G401.6 (cell line): ENCODE measurements at regions not wholly inside any gene's neighbourhood (a gene's known extent, or its start where the extent isn't known, plus 50 kb on each side); places are given as distances from the start of the nearest gene placed in this dataset.
"Not testable (repeated sequence)": the region's sequence is repeated elsewhere in the genome, so short reads cannot be mapped to it uniquely, and the experiment has no call there.

Experiments
- FAIRE-seq: peaks from 2 replicates; lab custom pipeline; 2012; peaks lifted over from hg19 to GRCh38; lab: Jason Lieb, UNC

DNA sequence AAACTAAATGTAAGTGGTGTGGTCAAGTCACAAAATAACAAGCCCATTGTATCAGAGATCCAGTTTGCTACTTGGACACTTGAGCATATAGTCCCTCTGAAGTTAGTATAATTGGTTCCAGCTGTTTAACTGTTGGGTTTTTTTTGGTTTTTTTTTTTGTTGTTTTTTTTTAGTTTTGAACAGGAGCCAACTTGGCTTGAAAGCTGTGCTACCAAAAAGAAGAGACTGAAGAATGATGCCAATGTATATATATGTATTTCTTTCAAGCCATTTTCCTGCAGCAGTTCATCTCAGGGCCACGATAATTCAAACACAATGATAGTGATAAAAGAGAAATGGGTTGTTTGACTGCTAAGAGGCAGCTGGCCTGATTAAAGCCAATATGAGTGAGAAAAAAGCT is 138.3 kb downstream of the PCDH18 start:
- no peak for FAIRE-seq

DNA sequence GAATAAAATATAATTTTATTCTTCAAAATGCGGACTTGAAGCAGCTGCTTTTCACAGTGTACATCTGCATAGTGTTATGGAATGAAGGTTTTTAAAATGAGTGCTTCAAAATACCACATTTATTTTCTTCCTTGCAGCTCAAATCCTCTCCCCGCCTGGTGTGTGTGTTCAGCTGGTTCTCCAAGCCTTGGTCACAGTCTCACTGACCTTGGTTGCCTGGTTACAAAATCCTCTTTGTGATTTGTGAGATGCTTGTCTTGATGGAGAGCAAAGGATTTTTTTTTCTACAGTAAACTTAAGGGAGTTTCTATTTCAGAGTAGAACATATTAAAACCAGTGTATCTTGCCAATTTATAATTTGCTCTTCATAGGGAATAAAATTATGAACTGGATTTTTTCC is 139.2 kb downstream of the PCDH18 start:
- no peak for FAIRE-seq

DNA sequence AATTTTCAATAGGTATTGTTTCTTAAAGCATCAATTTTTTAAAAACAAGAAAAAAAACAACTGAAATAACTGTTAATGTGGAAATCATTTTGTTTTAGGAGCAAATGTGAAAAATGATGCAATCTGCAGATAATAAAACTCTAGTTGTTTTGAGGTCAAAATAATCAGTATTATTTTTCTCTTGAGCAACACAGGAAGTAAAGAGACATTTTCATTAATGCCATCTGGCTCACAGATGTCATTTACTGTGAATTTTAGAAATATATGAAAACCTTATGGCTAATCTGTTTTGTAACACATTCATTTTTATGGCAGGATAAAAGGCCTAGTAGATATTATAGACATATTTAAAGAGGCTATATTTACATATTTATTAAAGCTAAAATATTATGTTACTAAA is 141.6 kb downstream of the PCDH18 start:
- FAIRE-seq: no peak

DNA sequence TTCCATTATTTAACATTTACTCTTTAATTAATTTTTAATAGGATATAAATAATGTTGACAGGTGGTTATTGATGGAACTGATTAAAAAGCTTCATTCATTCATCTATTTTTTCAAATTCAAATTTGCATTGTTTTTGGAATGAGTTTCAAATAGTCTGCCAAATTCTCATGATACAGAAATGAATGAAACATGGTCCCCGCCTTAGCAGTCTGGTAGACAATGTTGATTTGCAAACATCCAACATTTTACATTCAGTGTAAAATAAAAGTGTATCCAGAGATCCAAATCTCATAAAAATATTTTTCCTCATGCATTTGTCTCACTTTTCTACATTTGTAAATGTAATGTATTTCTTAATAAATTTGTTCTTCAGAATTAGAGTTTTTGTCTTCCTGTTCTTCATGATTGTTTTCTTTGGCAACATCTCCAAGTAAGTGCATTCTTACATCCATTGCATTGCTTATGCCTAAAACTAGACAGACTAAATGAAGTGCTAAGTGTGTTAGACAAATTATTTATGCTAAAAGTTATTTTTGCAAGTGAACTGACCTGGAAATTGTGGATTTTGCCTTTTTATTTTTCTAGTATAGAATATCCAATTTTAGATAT is 142.3 kb downstream of the PCDH18 start:
- FAIRE-seq: no peak

GRCh38 chr4:137387924-137388323 is 144.4 kb downstream of the PCDH18 start:
- no peak for FAIRE-seq

GRCh38 chr4:137384476-137384875 is 147.8 kb downstream of the PCDH18 start:
- no peak for FAIRE-seq

GRCh38 chr4:137378821-137379220 is 153.5 kb downstream of the PCDH18 start:
- no peak for FAIRE-seq

DNA sequence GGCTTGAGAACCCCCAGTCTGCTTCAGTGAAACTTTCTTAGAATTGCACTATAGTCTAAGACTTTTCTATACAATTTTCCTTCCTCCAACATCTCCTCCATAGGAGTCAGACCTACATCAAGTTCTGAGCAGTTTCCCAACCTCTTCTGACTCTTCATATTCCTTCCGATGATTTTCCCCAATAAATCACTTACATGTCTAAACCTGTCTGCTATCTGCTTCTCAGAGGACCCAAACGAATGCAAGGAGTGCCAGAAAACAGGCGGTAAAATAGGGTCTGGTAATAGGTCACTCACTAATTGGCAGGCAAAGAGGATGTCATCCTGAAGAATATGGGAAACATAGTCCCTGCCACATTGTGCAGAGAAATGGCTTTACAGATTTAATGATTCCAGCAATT is 153.9 kb downstream of the PCDH18 start:
- FAIRE-seq: no peak

DNA sequence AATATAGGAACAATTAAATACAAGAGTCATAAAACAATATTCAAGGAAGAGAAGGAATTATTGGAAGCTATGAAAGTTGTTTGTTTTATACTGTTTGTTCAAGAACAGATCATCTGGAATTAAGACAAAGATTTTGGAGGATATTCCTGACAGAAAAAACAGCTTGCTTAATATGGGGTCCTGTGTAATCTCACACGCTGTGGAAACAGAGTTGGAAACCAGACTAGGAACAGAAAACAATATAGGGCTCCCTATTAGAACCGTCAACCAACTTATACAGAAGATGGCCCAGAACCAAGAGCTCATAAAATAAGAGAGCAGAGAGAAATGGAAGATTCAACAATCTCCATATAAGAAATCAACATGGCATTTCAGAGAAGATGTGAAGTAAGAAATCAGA is 156.0 kb downstream of the PCDH18 start:
- no peak for FAIRE-seq

DNA sequence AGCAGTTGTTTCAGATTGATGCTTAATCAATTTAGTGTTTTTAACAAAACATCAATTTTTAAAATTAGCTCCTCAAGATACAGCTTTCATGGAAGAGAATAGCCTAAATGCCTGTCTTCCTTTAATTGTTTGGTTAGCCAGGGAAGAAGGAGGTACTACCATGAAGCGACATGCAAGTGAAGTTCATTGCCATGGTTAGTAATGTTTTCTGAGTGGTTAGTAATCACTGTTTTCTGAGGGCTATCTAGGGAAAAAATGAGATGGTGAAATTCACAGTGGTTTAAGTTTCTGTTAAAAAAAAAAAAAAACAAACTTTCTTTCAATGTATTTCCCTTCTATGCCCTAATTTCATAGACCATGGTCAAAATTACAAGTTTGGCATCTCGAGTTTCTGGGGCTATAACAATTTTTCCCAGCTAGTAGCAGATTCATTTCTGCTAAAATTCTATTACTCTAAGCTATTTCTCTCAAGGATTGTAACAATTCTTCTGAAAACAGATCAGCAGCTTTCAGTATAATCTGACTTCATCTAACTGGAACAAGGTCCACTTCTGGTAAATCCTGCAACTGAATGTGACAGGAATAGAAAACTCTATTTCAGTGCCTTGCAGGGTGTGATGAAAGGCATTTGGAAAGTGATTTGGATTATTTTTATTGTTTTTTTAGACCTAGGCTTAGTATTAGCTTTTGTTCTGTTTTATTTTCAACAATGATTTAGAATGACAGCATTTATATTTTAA is 157.0 kb downstream of the PCDH18 start:
- FAIRE-seq: no peak

DNA sequence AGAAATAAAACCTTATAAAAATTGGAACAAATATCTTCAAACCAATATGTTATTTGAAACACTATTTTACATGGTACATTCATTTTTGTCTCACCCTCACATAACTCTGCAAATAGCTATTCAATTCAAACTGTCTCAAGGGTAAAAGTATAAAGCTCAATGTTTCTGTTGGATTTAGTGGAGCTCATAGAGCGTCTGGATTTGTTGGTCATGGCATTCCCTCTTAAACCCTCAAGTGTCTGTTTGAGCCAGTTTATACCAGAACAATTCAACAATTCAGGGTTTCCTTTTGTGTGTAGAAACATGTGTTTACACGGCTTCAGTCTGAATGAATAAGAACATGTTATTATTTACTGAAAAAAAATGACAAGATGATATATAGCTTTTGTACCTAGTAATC is 161.6 kb downstream of the PCDH18 start:
- no peak for FAIRE-seq

DNA sequence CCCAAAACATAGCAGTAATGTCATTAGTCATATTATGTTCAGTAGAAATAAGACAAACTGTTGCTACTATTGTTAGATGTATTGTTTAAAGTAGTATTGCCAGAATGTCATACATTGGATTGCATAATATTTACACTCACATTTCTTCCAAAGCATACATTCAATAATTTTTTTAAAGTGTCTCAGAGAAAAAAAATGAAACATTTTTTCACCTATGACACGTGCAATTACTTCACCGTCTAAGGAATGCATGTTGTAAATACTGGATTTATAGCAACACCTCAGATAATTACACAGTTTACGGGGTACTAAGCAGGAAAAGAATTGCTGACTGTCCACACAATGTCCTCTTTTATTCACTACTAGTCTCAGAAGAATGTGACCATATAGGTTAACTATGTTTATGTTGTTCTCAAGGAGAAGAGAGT is 162.1 kb downstream of the PCDH18 start:
- no peak for FAIRE-seq

DNA sequence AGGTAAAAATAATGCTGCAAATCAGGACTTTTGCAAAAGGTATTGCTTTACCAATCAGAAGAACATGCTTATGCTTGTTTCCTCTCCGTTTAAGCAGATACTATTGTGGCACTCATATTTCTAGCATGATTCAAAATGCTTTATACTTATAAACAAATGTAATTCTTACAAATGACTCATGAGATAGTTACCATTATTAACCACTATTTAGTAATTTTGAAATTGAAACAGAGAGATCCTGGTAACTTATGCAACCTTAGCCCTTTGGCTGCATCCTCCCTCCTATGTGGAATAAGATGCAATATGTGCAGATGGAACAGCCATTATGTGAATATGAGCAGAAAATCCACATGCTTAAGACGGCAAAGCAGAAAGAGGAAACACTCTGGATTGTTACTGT is 164.7 kb downstream of the PCDH18 start:
- FAIRE-seq: no peak

DNA sequence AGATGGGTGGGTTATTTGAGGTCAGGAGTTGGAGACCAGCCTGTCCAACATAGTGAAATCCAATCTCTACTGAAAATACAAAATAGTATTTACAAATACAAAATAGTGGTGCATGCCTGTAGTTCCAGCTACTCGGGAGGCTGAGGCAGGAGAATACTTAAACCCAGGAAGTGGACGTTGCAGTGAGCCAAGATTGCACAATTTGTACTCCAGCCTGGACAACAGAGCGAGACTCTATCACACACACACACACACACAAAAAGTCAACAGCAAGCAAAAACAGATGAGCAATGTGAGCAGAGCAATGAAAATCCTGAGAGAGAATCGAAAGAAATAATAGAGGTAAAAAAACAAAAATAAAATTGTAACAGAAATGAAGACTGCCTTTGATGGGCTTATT is 168.8 kb downstream of the PCDH18 start:
- FAIRE-seq: no peak

DNA sequence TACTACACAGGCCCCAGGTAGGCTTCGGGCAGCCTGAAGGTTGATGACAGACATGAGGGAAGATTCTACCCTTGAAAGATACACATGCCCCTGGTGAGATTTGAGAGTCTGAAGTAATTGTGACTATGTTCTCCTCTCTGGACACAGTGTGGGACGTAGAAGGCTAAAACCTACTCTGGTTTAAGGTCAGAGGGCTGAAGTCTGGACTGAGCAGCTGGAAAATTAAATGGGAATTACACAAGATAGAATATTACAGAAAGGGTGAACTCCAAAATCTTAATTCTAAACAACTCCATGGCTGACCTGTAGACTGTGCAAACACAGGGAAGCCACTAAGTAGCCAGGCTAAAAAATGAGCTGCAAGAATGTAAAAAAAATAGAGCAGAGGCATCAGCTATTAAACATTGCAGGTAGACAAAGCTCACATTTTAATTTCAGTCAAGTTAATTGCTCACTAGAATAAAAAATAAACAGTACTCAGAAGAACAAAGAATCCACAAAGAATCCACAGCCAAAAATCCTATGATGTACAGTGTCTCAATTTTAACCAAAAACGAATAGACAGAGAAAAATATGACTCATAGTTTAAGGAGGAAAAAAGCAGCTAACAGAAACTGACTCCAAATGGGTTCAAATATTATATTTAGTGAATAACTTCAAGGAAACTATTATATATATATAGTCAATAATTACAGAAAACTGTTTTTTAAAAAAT is 170.4 kb downstream of the PCDH18 start:
- no peak for FAIRE-seq

- FAIRE-seq: no peak
These were observed 171.5 kb downstream of the PCDH18 start for GRCh38 chr4:137360761-137361160.

GRCh38 chr4:137359691-137360315 is 172.5 kb downstream of the PCDH18 start:
- no peak for FAIRE-seq

- not testable (repeated sequence) for FAIRE-seq
These were observed 177.7 kb downstream of the PCDH18 start for GRCh38 chr4:137354562-137354961.

DNA sequence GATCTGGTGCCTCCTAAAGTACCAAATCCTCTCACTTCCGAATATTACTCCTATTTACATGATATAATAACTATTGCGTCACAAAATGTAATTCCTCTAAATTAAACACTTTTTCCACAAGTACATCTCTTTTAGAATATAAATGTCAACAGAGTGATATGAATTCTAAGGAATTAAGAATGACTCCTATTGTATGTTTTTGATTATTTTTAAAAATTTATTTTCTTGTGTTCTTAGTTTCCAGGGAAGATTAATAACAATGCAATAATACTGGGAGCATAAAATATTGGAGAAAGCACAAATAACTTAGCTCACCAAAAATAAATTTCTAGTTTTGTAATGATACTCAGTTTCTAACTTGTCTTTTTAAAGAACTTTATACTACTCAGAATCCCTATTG is 184.9 kb downstream of the PCDH18 start:
- no peak for FAIRE-seq

DNA sequence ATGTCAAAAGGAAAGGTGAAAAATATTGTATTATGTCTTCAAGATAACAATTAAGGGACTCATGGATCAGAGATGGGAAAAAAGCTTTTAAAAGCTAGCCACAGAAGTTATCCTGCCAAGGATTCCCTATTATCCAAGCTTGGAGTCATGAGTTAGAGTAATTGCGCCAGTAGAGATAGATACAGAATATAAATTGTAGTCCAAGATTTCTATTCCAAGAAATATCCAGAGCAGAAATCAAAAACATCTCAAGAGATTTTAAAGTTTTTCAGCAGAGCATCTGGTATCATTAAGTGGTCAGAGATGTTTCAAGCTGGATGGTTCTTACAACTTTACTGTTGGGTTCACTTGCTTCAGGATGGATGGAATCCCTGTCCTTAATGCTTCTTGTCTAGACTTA is 186.7 kb downstream of the PCDH18 start:
- FAIRE-seq: no peak

DNA sequence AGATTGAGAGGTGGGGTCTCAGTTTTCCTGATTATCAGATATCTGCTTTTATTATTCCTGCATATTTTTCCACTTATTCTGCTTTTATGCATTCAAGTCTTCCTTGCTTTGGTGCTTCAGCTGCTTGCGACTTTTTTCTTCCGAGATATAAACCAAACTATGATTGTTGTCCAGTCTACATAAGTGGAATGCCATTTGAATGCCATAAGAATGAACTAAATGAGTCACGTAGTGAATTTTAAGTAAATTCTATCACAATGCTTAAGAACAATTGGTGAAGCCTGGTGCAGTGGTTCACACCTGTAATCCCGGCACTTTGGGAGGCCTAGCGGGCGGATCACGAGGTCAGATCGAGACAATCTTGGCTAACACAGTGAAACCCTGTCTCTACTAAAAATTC is 189.1 kb downstream of the PCDH18 start:
- FAIRE-seq: no peak

- FAIRE-seq: no peak
These were observed 199.3 kb downstream of the PCDH18 start for GRCh38 chr4:137333031-137333430.

GRCh38 chr4:137312257-137312656 is 220.0 kb downstream of the PCDH18 start:
- FAIRE-seq: no peak
